OCI-LY3 (cell line): ENCODE measurements at regions not wholly inside any gene's neighbourhood (a gene's known extent, or its start where the extent isn't known, plus 50 kb on each side); places are given as distances from the start of the nearest gene placed in this dataset.

ENCODE experiments used
- EZH2phosphoT487 ChIP-seq: fragments of 200-600 bp; shearing (Covaris generic); IDR thresholded peaks from 2 replicates; pipeline ENCODE4 v1.6.1; 2018; ENCODE audit warnings: antibody characterized with exemption, mixed run types, low read depth
- TF ChIP-seq, protein P1 (sequence below): fragments of 200-600, 300-600 bp; sonication (generic); IDR thresholded peaks from 2 replicates; pipeline ENCODE4 v1.5.1; 2014; ENCODE audit warnings: antibody characterized with exemption, low read length, low read depth

DNA sequence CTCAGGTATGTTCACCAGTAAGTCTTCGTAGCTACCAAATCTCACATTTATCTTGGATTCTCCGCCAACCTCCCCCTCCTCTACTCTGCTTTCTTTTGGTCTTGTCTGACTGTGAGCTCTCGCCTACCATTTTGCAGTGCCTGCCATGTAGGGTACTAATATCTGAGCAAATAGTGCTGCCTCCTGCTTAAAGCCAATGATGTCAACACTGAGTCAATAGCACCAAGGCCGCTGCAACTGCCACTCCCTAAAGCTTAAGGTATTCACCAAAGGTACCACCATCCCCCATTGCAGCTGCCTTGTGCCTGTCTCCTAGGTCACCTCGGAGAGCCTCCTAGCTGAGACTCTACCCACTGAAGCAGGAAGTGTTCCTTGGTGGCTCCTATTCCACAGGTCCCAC lies 114.8 kb upstream of the FUT8 start:
- TF ChIP-seq, protein P1, sequence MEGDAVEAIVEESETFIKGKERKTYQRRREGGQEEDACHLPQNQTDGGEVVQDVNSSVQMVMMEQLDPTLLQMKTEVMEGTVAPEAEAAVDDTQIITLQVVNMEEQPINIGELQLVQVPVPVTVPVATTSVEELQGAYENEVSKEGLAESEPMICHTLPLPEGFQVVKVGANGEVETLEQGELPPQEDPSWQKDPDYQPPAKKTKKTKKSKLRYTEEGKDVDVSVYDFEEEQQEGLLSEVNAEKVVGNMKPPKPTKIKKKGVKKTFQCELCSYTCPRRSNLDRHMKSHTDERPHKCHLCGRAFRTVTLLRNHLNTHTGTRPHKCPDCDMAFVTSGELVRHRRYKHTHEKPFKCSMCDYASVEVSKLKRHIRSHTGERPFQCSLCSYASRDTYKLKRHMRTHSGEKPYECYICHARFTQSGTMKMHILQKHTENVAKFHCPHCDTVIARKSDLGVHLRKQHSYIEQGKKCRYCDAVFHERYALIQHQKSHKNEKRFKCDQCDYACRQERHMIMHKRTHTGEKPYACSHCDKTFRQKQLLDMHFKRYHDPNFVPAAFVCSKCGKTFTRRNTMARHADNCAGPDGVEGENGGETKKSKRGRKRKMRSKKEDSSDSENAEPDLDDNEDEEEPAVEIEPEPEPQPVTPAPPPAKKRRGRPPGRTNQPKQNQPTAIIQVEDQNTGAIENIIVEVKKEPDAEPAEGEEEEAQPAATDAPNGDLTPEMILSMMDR: no peak
- TF ChIP-seq EZH2phosphoT487: no peak
